Activated naive CD8-positive, alpha-beta T cell treated with anti-CD3 and anti-CD28 coated beads for 36 hours (primary cell): ENCODE measurements at regions not wholly inside any gene's neighbourhood (a gene's known extent, or its start where the extent isn't known, plus 50 kb on each side); places are given as distances from the start of the nearest gene placed in this dataset.
"Not testable (repeated sequence)": the region's sequence is repeated elsewhere in the genome, so short reads cannot be mapped to it uniquely, and the experiment has no call there.

Source experiments
- DNase-seq: peaks from one replicate; pipeline ENCODE4 v3.0.0; 2021
- H3K27ac Mint-ChIP-seq: one replicate; pipeline ENCODE4 v1.8.0; 2022; ENCODE audit warnings: mild to moderate bottlenecking, moderate library complexity, mixed read lengths
- H3K27me3 Mint-ChIP-seq: one replicate; pipeline ENCODE4 v1.8.0; 2022; ENCODE audit warnings: mild to moderate bottlenecking, mixed read lengths
- H3K36me3 Mint-ChIP-seq: one replicate; pipeline ENCODE4 v1.8.0; 2021; ENCODE audit warnings: mild to moderate bottlenecking, mixed read lengths
- H3K4me1 Mint-ChIP-seq: one replicate; pipeline ENCODE4 v1.8.0; 2021; ENCODE audit warnings: mixed read lengths
- H3K4me3 Mint-ChIP-seq: one replicate; pipeline ENCODE4 v1.8.0; 2022; ENCODE audit warnings: mild to moderate bottlenecking, moderate library complexity, mixed read lengths
- H3K9me3 Mint-ChIP-seq: one replicate; pipeline ENCODE4 v1.8.0; 2022; ENCODE audit warnings: mixed read lengths

GRCh38 chr9:88870627-88871026, 120.6 kb upstream of the S1PR3 start:
- peaks cover 10% of the 10 kb centered on the region for H3K9me3 Mint-ChIP-seq
- peaks cover 2% of the 10 kb centered on the region for H3K36me3 Mint-ChIP-seq
- no peak overlapping the region for H3K27ac Mint-ChIP-seq
- no peak overlapping the region for H3K4me3 Mint-ChIP-seq
- H3K27me3 Mint-ChIP-seq, result peaks cover 28% of the 10 kb centered on the region
- DNase-seq, result no peak
- H3K4me1 Mint-ChIP-seq, result peaks cover 2% of the 10 kb centered on the region

- peaks cover 10% of the 10 kb centered on the region for H3K9me3 Mint-ChIP-seq
Measured at GRCh38 chr9:88871669-88872068, 119.6 kb upstream of the S1PR3 start.

GRCh38 chr9:88872192-88872946, 118.9 kb upstream of the S1PR3 start:
- Mint-ChIP-seq H3K36me3 (peaks cover 2% of the 10 kb centered on the region), H3K4me1 (peaks cover 3% of the 10 kb centered on the region), H3K27ac (no peak overlapping the region), H3K27me3 (peaks cover 33% of the 10 kb centered on the region), H3K4me3 (no peak overlapping the region), H3K9me3 (peaks cover 10% of the 10 kb centered on the region)
- DNase-seq, result no peak

More at GRCh38 chr9:88871669-88872068, 119.6 kb upstream of the S1PR3 start:
- H3K4me1 Mint-ChIP-seq, result peaks cover 3% of the 10 kb centered on the region
- peaks cover 2% of the 10 kb centered on the region for H3K36me3 Mint-ChIP-seq
- DNase-seq, result no peak
- H3K27ac Mint-ChIP-seq, result no peak overlapping the region
- H3K27me3 Mint-ChIP-seq, result peaks cover 29% of the 10 kb centered on the region
- no peak overlapping the region for H3K4me3 Mint-ChIP-seq

- DNase-seq, result no peak
- no peak overlapping the region for H3K4me3 Mint-ChIP-seq
Measured at GRCh38 chr9:88873635-88874034, 117.6 kb upstream of the S1PR3 start.

DNA sequence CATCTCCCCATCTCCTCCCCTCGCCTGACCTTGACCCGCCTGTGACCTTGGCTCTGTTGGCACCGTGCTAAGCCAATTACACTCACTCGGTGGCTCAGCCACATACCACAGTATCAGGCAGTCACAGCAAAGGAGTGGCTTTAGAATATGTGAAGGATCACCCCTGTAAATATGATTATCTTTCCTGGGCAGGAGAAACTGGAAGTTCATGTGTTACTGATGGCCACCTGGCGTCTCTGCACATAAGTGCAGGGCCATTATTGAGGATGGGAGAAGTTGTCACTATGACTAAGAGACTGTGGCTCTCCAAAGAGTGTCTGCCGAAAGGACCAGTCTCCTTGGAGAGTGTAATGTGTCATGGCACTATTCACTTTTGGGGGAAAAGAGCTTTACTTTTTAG, 116.9 kb upstream of the S1PR3 start:
- Mint-ChIP-seq H3K4me3 (no peak overlapping the region), H3K4me1 (peaks cover 3% of the 10 kb centered on the region), H3K36me3 (no peaks in the 10 kb centered on the region), H3K27me3 (peaks cover 27% of the 10 kb centered on the region), H3K27ac (no peak overlapping the region), H3K9me3 (peaks cover 2% of the 10 kb centered on the region)
- no peak for DNase-seq

More at GRCh38 chr9:88873635-88874034, 117.6 kb upstream of the S1PR3 start:
- Mint-ChIP-seq H3K9me3 (peaks cover 10% of the 10 kb centered on the region), H3K27me3 (peaks cover 35% of the 10 kb centered on the region), H3K27ac (no peak overlapping the region), H3K4me1 (peaks cover 3% of the 10 kb centered on the region), H3K36me3 (peaks cover 2% of the 10 kb centered on the region)

DNA sequence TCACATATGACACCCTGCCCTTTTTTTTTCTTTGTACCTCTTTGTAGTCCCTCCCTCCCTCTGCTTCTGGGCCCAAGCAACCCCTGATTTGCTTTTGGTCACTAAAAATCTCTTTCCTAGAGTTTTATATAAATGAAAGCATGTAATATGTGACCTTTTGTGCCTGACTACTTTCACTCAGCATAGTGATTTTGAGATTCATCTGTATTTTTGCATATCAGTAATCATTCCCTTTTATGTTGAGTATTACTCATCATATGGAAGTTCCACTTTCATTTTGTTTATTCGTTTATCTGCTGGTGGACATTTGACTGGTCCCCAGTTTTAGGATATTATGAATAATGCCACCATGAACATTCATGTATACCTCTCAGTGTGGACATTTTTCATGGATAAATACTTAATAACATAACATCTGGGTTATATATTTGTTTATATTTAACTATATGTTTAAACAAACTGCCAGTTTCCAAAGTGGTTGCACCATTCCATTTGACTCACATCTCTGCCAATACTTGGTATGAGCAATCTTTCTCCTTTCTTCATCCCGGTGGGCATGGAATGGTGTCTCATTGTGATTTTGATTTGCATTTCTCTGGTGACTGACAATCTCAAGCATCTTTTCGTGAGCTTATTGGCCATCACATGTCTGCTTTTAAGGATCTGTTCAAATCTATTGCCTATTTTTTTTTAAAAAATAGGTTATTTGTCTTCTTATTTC, 115.7 kb upstream of the S1PR3 start:
- no peak for DNase-seq
- H3K9me3 Mint-ChIP-seq, result no peaks in the 10 kb centered on the region
- H3K36me3 Mint-ChIP-seq, result no peaks in the 10 kb centered on the region
- H3K27me3 Mint-ChIP-seq, result peaks cover 23% of the 10 kb centered on the region
- H3K4me3 Mint-ChIP-seq, result no peak overlapping the region
- no peak overlapping the region for H3K27ac Mint-ChIP-seq
- peaks cover 3% of the 10 kb centered on the region for H3K4me1 Mint-ChIP-seq

DNA sequence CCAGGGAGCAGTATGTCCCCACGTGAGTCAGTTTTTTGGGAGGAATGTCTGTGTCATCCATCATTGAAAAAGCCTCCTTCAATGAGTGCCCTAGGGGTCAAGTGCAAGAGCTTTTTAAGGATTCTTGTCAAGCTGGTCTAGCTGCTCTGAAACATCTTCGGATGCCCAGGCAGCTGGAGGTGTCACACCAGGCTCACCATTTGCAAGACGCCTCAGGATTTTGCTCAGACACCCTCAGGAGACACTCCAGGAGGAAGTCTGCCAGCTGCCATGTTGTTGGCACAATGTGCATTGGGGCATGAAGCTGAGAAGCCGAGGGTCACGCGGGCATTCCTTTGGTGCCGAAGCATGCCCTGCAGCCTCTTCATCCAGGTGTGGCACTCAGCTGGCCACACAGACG, 111.1 kb upstream of the S1PR3 start:
- Mint-ChIP-seq H3K27ac (no peak overlapping the region), H3K4me3 (no peak overlapping the region), H3K4me1 (peaks cover 13% of the 10 kb centered on the region), H3K27me3 (peaks cover 8% of the 10 kb centered on the region), H3K9me3 (peaks cover 5% of the 10 kb centered on the region), H3K36me3 (no peaks in the 10 kb centered on the region)
- DNase-seq, result no peak

DNA sequence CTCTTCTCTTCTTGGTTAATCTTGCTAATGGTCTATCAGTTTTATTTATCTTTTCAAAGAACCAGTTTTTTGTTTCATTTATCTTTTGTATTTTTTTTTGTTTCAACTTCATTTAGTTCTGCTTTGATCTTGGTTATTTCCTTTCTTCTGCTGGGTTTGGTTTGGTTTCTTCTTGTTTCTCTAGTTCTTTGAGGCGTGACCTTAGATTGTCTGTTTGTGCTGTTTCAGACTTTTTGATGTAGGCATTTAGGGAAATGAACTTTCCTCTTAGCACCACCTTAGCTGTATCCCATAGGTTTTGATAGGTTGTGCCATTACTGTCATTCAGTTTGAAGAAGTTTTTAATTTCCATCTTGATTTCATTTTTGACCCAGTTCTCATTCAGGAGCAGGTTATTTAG, 107.0 kb upstream of the S1PR3 start:
- not testable (repeated sequence) for H3K36me3 Mint-ChIP-seq, H3K4me1 Mint-ChIP-seq, H3K27me3 Mint-ChIP-seq, H3K9me3 Mint-ChIP-seq, DNase-seq, H3K4me3 Mint-ChIP-seq, H3K27ac Mint-ChIP-seq

DNA sequence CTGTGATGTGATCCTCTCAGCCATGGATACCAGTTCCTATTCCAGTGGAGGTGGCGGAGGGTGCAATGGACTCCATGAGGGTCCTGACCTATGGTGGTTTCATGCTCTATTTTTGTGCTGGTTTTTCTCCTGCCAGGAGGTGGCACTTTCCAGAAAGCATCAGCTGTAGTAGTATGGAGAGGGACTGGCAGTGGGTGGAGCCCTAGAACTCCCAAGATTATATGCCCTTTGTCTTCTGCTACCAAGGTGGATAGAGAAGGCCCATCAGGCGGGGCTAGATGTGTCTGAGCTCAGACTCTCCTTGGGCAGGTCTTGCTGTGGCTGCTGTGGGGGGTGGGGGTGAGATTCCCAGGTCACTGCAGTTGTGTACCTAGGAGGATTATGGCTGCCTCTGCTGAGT, 104.5 kb upstream of the S1PR3 start:
- not testable (repeated sequence) for H3K27ac Mint-ChIP-seq, H3K9me3 Mint-ChIP-seq, H3K4me3 Mint-ChIP-seq, DNase-seq, H3K36me3 Mint-ChIP-seq
- Mint-ChIP-seq H3K27me3 (peaks cover 18% of the 10 kb centered on the region), H3K4me1 (peaks cover 25% of the 10 kb centered on the region)

GRCh38 chr9:88889386-88889785, 101.9 kb upstream of the S1PR3 start:
- peaks cover 20% of the 10 kb centered on the region for H3K4me1 Mint-ChIP-seq
- peaks cover 36% of the 10 kb centered on the region for H3K27me3 Mint-ChIP-seq
- DNase-seq, result no peak
- no peak overlapping the region for H3K27ac Mint-ChIP-seq
- H3K36me3 Mint-ChIP-seq, result peaks cover 2% of the 10 kb centered on the region
- H3K4me3 Mint-ChIP-seq, result no peak overlapping the region
- peaks cover 4% of the 10 kb centered on the region for H3K9me3 Mint-ChIP-seq

- no peak overlapping the region for H3K4me3 Mint-ChIP-seq
- H3K36me3 Mint-ChIP-seq, result peaks cover 2% of the 10 kb centered on the region
- H3K27me3 Mint-ChIP-seq, result peaks cover 42% of the 10 kb centered on the region
- peaks cover 15% of the 10 kb centered on the region for H3K4me1 Mint-ChIP-seq
- H3K27ac Mint-ChIP-seq, result no peak overlapping the region
- no peak for DNase-seq
- peaks cover 4% of the 10 kb centered on the region for H3K9me3 Mint-ChIP-seq
Measured at GRCh38 chr9:88890546-88890945, 100.7 kb upstream of the S1PR3 start.

DNA sequence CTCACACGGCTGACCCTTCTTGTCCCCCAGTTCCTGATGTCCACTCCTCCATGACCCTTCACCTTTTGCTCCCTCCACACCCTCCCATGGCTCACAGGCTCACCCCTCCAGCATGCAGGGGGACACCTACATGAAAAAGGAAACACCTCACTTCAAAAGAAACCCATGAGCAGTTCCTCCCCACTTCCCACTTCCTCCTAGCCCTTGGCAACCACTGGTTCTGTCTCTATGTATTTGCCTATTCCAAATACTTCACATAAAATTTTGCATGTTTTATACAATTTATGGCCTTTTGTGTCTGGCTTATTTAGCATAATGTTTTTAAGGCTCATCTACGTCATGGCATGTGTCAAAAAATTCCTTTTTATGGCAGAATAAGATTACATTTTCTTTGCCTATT, 100.2 kb upstream of the S1PR3 start:
- DNase-seq, result no peak
- Mint-ChIP-seq H3K4me3 (no peak overlapping the region), H3K9me3 (peaks cover 4% of the 10 kb centered on the region), H3K27ac (no peak overlapping the region), H3K27me3 (peaks cover 43% of the 10 kb centered on the region), H3K4me1 (peaks cover 15% of the 10 kb centered on the region), H3K36me3 (peaks cover 2% of the 10 kb centered on the region)

DNA sequence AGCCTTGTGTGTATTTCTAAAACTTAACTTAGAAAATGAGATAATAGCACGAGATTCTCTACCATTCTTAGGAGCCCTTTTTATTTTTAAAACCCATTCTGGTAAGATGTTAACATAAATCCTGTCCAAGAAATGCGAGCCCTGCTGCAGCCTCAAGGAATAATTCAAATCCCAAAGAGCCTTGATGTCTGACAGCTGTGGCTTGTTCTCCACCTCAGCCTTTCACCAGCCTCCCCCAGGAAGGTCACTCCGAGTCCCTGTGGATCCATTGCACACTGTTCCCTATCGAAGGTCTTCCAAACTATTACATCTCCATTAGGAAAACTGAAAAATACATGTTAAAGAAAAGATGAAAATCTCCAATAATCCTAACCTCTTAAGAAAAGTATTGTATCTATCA, 98.5 kb upstream of the S1PR3 start:
- H3K4me3 Mint-ChIP-seq, result no peak overlapping the region
- H3K36me3 Mint-ChIP-seq, result no peaks in the 10 kb centered on the region
- H3K9me3 Mint-ChIP-seq, result peaks cover under 1% of the 10 kb centered on the region
- peaks cover 55% of the 10 kb centered on the region for H3K27me3 Mint-ChIP-seq
- no peak for DNase-seq
- peaks cover 15% of the 10 kb centered on the region for H3K4me1 Mint-ChIP-seq
- H3K27ac Mint-ChIP-seq, result no peak overlapping the region

- Mint-ChIP-seq H3K36me3 (no peaks in the 10 kb centered on the region), H3K9me3 (no peaks in the 10 kb centered on the region), H3K27ac (no peak overlapping the region), H3K4me1 (no peaks in the 10 kb centered on the region), H3K27me3 (peaks cover 57% of the 10 kb centered on the region), H3K4me3 (no peak overlapping the region)
- DNase-seq, result no peak
Measured at GRCh38 chr9:88897081-88897480, 94.2 kb upstream of the S1PR3 start.

GRCh38 chr9:88898039-88898720, 93.1 kb upstream of the S1PR3 start:
- Mint-ChIP-seq H3K27ac (no peak overlapping the region), H3K4me1 (no peaks in the 10 kb centered on the region), H3K4me3 (no peak overlapping the region), H3K27me3 (peaks cover 53% of the 10 kb centered on the region), H3K36me3 (no peaks in the 10 kb centered on the region), H3K9me3 (no peaks in the 10 kb centered on the region)
- no peak for DNase-seq
